Endothelial cell of umbilical vein (primary cell): ENCODE measurements at regions not wholly inside any gene's neighbourhood (a gene's known extent, or its start where the extent isn't known, plus 50 kb on each side); places are given as distances from the start of the nearest gene placed in this dataset.

Experiments
- BruUV-seq: library from RNA; stranded (reverse); fragments of 400-500 nt; replicated peaks from 2 replicates; lab custom pipeline; 2021; lab: Mats Ljungman, UMichigan
- CTCF ChIA-PET: fragments of 300-600, 350-600 bp; sonication (Branson Sonifier 250); formaldehyde crosslinking; loops from one replicate; lab custom pipeline; 2021; ENCODE audit warnings: antibody characterized with exemption, inconsistent platforms; lab: Charles Lee
- POLR2A ChIA-PET: fragments of 300-600, 350-600 bp; sonication (Branson Sonifier 250); formaldehyde crosslinking; loops from one replicate; lab custom pipeline; 2021; ENCODE audit warnings: antibody characterized with exemption, inconsistent platforms; lab: Charles Lee
- DNase-seq: peaks from one replicate; pipeline ENCODE4 v3.0.0-alpha.2; 2011; ENCODE audit warnings: low read depth, low spot score
- FAIRE-seq: peaks from 2 replicates; lab custom pipeline; 2011; peaks lifted over from hg19 to GRCh38; lab: Jason Lieb, UNC
- H2AFZ ChIP-seq: 2 replicates; pipeline ENCODE4 v1.6.0; 2012; ENCODE audit warnings: low read depth, low read length, control low read depth, inconsistent platforms
- H3K27ac ChIP-seq: 2 replicates; pipeline ENCODE4 v1.5.1; 2011; ENCODE audit warnings: low read depth, mild to moderate bottlenecking, control low read depth, low read length, moderate library complexity; ENCODE audit not compliant: insufficient read depth
- H3K27me3 ChIP-seq, 2 experiments: 2 replicates each; pipeline versions ENCODE4 v1.6.0 to v1.6.1; 2011; ENCODE audit warnings: low read length in 2 of 2, mixed read lengths in 1 of 2; ENCODE audit not compliant: control insufficient read depth in 2 of 2, insufficient read depth in 2 of 2
- H3K36me3 ChIP-seq, 2 experiments: 2 replicates in 1 of 2; 3 replicates in 1 of 2; pipeline ENCODE4 v1.5.1; 2011; ENCODE audit warnings: low read length in 2 of 2, mild to moderate bottlenecking in 1 of 2, moderate library complexity in 1 of 2; ENCODE audit not compliant: control insufficient read depth in 2 of 2, insufficient read depth in 2 of 2; ENCODE audit errors: extremely low read depth in 1 of 2
- H3K4me1 ChIP-seq: 3 replicates; pipeline ENCODE4 v1.5.1; 2011; ENCODE audit warnings: mild to moderate bottlenecking, low read length; ENCODE audit not compliant: control insufficient read depth, insufficient read depth; ENCODE audit errors: extremely low read depth
- H3K4me2 ChIP-seq: 2 replicates; pipeline ENCODE4 v1.6.1; 2011; ENCODE audit warnings: low read length, control low read depth, mixed read lengths; ENCODE audit not compliant: insufficient read depth
- H3K4me3 ChIP-seq, 3 experiments: fragments of 200-600 bp in 1 of 3; sonication (generic), shearing (Covaris generic) in 1 of 3; replicated peaks in 1 of 3; 2 replicates each; pipeline ENCODE4 v1.5.1; 2011 to 2016; ENCODE audit warnings: control low read depth in 3 of 3, low read length in 3 of 3, mild to moderate bottlenecking in 2 of 3, inconsistent platforms in 1 of 3, low read depth in 1 of 3, moderate library complexity in 1 of 3; ENCODE audit not compliant: insufficient read depth in 1 of 3
- H3K79me2 ChIP-seq: 2 replicates; pipeline ENCODE4 v1.6.0; 2012; ENCODE audit warnings: low read length, inconsistent platforms; ENCODE audit not compliant: control insufficient read depth, insufficient read depth
- H3K9ac ChIP-seq: replicated peaks from 2 replicates; pipeline ENCODE3; 2011; ENCODE audit warnings: low read length, control low read depth; ENCODE audit not compliant: insufficient read depth; ENCODE audit errors: extremely low read depth
- H3K9me1 ChIP-seq: replicated peaks from 3 replicates; pipeline ENCODE4 v1.6.0; 2011; ENCODE audit warnings: mild to moderate bottlenecking, low read length; ENCODE audit not compliant: control insufficient read depth, insufficient read depth; ENCODE audit errors: extremely low read depth
- H3K9me3 ChIP-seq: replicated peaks from 2 replicates; pipeline ENCODE4 v1.5.1; 2012; ENCODE audit warnings: low read length, inconsistent platforms; ENCODE audit not compliant: control insufficient read depth, insufficient read depth
- H4K20me1 ChIP-seq: replicated peaks from 2 replicates; pipeline ENCODE3; 2011; ENCODE audit warnings: mild to moderate bottlenecking, low read length; ENCODE audit not compliant: control insufficient read depth, insufficient read depth; ENCODE audit errors: extremely low read depth
- CTCF ChIP-seq, 2 donors: IDR thresholded peaks; 1 replicate in 1 of 2; 2 replicates in 1 of 2; pipeline ENCODE4 v1.5.1; 2011; ENCODE audit warnings: low read length in 2 of 2, mild to moderate bottlenecking in 2 of 2, moderate library complexity in 2 of 2, control low read depth in 1 of 2, inconsistent platforms in 1 of 2, low read depth in 1 of 2; ENCODE audit not compliant: insufficient read depth in 1 of 2; ENCODE audit errors: extremely low read depth in 1 of 2
- EZH2 ChIP-seq: IDR thresholded peaks from 2 replicates; pipeline ENCODE4 v1.6.1; 2012; ENCODE audit warnings: borderline replicate concordance, low read depth, mild to moderate bottlenecking, moderate library complexity, low read length, inconsistent platforms; ENCODE audit not compliant: severe bottlenecking
- FOS ChIP-seq: IDR thresholded peaks from 2 replicates; pipeline ENCODE4 v1.6.1; 2011; ENCODE audit warnings: mild to moderate bottlenecking, low read length, moderate library complexity, borderline replicate concordance; ENCODE audit not compliant: insufficient read depth
- GATA2 ChIP-seq: IDR thresholded peaks from 2 replicates; pipeline ENCODE4 v1.7.0; 2011; ENCODE audit warnings: low read depth, mild to moderate bottlenecking, moderate library complexity, mixed read lengths, low read length; ENCODE audit not compliant: insufficient read length, insufficient read depth
- JUN ChIP-seq: IDR thresholded peaks from 2 replicates; pipeline ENCODE4 v1.6.1; 2011; ENCODE audit warnings: borderline replicate concordance, low read depth; ENCODE audit not compliant: insufficient read length, insufficient read depth
- MYC ChIP-seq: IDR thresholded peaks from one replicate; pipeline ENCODE4 v1.6.1; 2011; ENCODE audit warnings: mild to moderate bottlenecking, low read depth, low read length
- POLR2A ChIP-seq: IDR thresholded peaks from 2 replicates; pipeline ENCODE4 v1.6.1; 2012; ENCODE audit warnings: low read depth, mild to moderate bottlenecking, control low read depth, low read length
- POLR2AphosphoS5 ChIP-seq: IDR thresholded peaks from 2 replicates; pipeline ENCODE4 v1.6.1; 2012; ENCODE audit warnings: low read depth, mild to moderate bottlenecking, control low read depth, low read length, moderate library complexity; ENCODE audit not compliant: insufficient read depth
- dilution Hi-C: fragments of 300-500 bp; cut with MboI; formaldehyde crosslinking; loops from one replicate; pipeline ENCODE4 v1.15.0; 2019; ENCODE audit warnings: low sequenced_read_pairs; ENCODE audit not compliant: extremely low pct_ligation_motif_present
- intact Hi-C: fragments of 100-400 bp; cut with micrococcal nuclease; formaldehyde crosslinking; loops from one replicate; pipeline ENCODE4 v1.10.0; 2022
- TF ChIP-seq, protein P1 (sequence below): IDR thresholded peaks from 2 replicates; pipeline ENCODE4 v1.6.1; 2011; ENCODE audit not compliant: insufficient read depth, insufficient read length

DNA sequence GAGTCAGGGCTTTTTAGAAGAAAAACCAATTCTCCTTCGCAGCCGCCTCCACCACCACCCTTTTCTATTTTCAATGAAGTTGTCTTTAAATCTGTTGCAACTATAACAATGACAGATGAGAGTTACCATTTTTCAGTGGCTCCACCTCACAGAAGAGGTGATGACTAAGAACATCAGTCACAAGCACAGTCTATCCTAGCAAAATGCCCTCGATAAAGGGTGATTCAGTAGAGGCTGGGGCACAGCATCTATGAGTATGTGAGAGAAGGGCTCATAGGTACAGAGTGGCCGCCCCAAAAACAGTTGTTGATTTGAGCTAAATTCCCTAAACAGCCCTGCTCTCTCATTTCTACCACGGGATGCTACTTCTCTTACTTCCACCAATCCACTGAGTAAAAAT lies 310.8 kb upstream of the MGAT5 start:
- no peak for DNase-seq
- intact Hi-C loops, result no loop called here
- H3K4me3 ChIP-seq, result no peak overlapping the region
- H3K9ac ChIP-seq, result no peak overlapping the region
- no peak overlapping the region for H3K27ac ChIP-seq
- peaks cover 0 to 3% of the 10 kb centered on the region in 2 experiments for H3K27me3 ChIP-seq
- POLR2A ChIA-PET, result no interaction called here
- no peak for FAIRE-seq
- H3K9me1 ChIP-seq, result no peaks in the 10 kb centered on the region
- TF ChIP-seq POLR2A (no peak), MYC (no peak), CTCF (IDR thresholded peaks at IDR 0.05; ENCODE audit: extremely low read depth in 1 of 2, insufficient read depth in 1 of 2, low read depth in 1 of 2, low read length in 2 of 2) (no peak), EZH2 (no peak), JUN (no peak), POLR2AphosphoS5 (no peak), FOS (no peak), GATA2 (no peak)
- TF ChIP-seq, protein P1, sequence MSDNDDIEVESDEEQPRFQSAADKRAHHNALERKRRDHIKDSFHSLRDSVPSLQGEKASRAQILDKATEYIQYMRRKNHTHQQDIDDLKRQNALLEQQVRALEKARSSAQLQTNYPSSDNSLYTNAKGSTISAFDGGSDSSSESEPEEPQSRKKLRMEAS, result no peak
- BruUV-seq, result no TSS peak
- H3K4me2 ChIP-seq, result no peak overlapping the region
- no peak overlapping the region for H2AFZ ChIP-seq
- no peaks in the 10 kb centered on the region for H4K20me1 ChIP-seq
- H3K36me3 ChIP-seq, result no peaks in the 10 kb centered on the region
- CTCF ChIA-PET, result no interaction called here
- dilution Hi-C loops, result no loop called here
- no peaks in the 10 kb centered on the region for H3K4me1 ChIP-seq
- no peaks in the 10 kb centered on the region for H3K79me2 ChIP-seq
- no peaks in the 10 kb centered on the region for H3K9me3 ChIP-seq
